CD4-positive, alpha-beta T cell (primary cell): ENCODE measurements at regions not wholly inside any gene's neighbourhood (a gene's known extent, or its start where the extent isn't known, plus 50 kb on each side); places are given as distances from the start of the nearest gene placed in this dataset.
A peak's percentile ranks its signal among the peaks of the same experiment; 100 is the strongest.

Experiments used
- ATAC-seq: fragments of 200-7000 bp; cut with Tn5 transposase; one replicate; pipeline ENCODE4 v1.10.0; 2022; ENCODE audit warnings: mild to moderate bottlenecking; ENCODE audit not compliant: poor library complexity
- CTCF ChIA-PET: fragments of 350-600 bp; sonication (Branson Sonifier 250); formaldehyde crosslinking; loops from one replicate; lab custom pipeline; 2021; ENCODE audit warnings: antibody characterized with exemption, inconsistent platforms; lab: Charles Lee
- POLR2A ChIA-PET: fragments of 350-600 bp; sonication (Branson Sonifier 250); formaldehyde crosslinking; loops from one replicate; lab custom pipeline; 2021; ENCODE audit warnings: antibody characterized with exemption, inconsistent platforms; lab: Charles Lee
- DNase-seq, 14 experiments: peaks; one replicate each; pipeline ENCODE4 v3.0.0-alpha.2; 2013 to 2020; ENCODE audit warnings: mixed read lengths in 2 of 14
- H3K27ac ChIP-seq, 2 donors: one replicate each; pipeline versions ENCODE4 v1.5.1 to v1.7.0; 2013; ENCODE audit warnings: low read length in 2 of 2, low read depth in 1 of 2, mild to moderate bottlenecking in 1 of 2
- H3K27me3 ChIP-seq, 2 experiments: 1 replicate in 1 of 2; 2 replicates in 1 of 2; pipeline versions ENCODE4 v1.6.1 to v1.7.0; 2013; ENCODE audit warnings: low read length in 2 of 2, control low read depth in 1 of 2, mild to moderate bottlenecking in 1 of 2, moderate library complexity in 1 of 2; ENCODE audit not compliant: insufficient read depth in 2 of 2, control insufficient read depth in 1 of 2
- H3K36me3 ChIP-seq: one replicate; pipeline ENCODE4 v1.6.1; 2013; ENCODE audit warnings: low read length, control low read depth; ENCODE audit not compliant: insufficient read depth
- H3K4me1 ChIP-seq: one replicate; pipeline ENCODE4 v1.6.1; 2013; ENCODE audit warnings: low read length, control low read depth; ENCODE audit not compliant: insufficient read depth
- H3K4me3 ChIP-seq: one replicate; pipeline ENCODE4 v1.5.1; 2013; ENCODE audit warnings: mild to moderate bottlenecking, low read length, moderate library complexity
- H3K9me3 ChIP-seq, 2 experiments: 1 replicate in 1 of 2; 2 replicates in 1 of 2; pipeline versions ENCODE4 v1.6.1 to v1.7.0; 2013; ENCODE audit warnings: low read length in 2 of 2, mild to moderate bottlenecking in 2 of 2, control low read depth in 1 of 2, moderate library complexity in 1 of 2; ENCODE audit not compliant: control insufficient read depth in 1 of 2, insufficient read depth in 1 of 2
- H3K27ac Mint-ChIP-seq: one replicate; pipeline ENCODE4 v1.8.0; 2020; ENCODE audit warnings: mixed read lengths
- H3K27me3 Mint-ChIP-seq: one replicate; pipeline ENCODE4 v1.8.0; 2021; ENCODE audit warnings: mixed read lengths
- H3K36me3 Mint-ChIP-seq: one replicate; pipeline ENCODE4 v1.8.0; 2021; ENCODE audit warnings: low read depth, mixed read lengths
- H3K4me1 Mint-ChIP-seq: one replicate; pipeline ENCODE4 v1.8.0; 2021; ENCODE audit warnings: low read depth, mixed read lengths
- H3K4me3 Mint-ChIP-seq: one replicate; pipeline ENCODE4 v1.8.0; 2020; ENCODE audit warnings: mild to moderate bottlenecking, mixed read lengths
- H3K9me3 Mint-ChIP-seq: one replicate; pipeline ENCODE4 v1.8.0; 2020; ENCODE audit warnings: mixed read lengths
- intact Hi-C, 2 experiments: fragments of 100-400 bp; cut with DNase I in 1 of 2; cut with micrococcal nuclease in 1 of 2; formaldehyde crosslinking; loops; one replicate each; pipeline versions ENCODE4 v1.15.1 to v1.9.0; 2023 to 2025; cut with DNase I, micrococcal nuclease
- TF ChIP-seq, protein P1 (sequence below): fragments of 200-600 bp; IDR thresholded peaks from one replicate; pipeline ENCODE4 v1.8.0; 2022; ENCODE audit warnings: antibody characterized with exemption, mild to moderate bottlenecking

DNA sequence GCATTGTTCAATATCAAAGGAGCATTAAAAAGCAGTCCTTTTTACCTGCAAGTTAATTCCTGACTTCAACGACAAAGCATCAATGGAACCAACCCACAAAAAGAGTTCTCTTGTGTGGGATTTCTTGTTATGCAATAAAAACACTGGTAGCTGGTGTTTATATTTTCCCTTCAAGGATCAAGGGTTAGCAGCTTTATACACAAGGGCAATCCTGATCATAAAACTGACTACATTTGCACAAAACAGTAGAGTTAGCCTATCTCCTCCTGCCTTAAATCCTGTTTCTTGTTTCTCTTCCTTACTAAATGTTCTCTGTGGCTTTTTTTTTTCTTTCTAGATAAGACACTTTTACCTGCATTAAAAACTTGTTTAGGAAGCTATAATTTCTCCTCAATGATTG lies 306.4 kb downstream of the SLCO4C1 start:
- no peaks in the 10 kb centered on the region for H3K27me3 Mint-ChIP-seq
- ATAC-seq (no peak), DNase-seq (no peak)
- H3K4me1 Mint-ChIP-seq = no peaks in the 10 kb centered on the region
- H3K27ac Mint-ChIP-seq = no peak overlapping the region
- no peak overlapping the region for H3K4me3 Mint-ChIP-seq
- no peaks in the 10 kb centered on the region for H3K27me3 ChIP-seq
- ChIA-PET POLR2A (no interaction called here), CTCF (interaction anchor here (0.7 kb wide), 1 partner anchor 13 kb away, joined by 3 read pairs; no protein-coding TSS in a partner anchor)
- intact Hi-C loops = no loop called here
- H3K36me3 ChIP-seq = no peaks in the 10 kb centered on the region
- H3K9me3 Mint-ChIP-seq = no peaks in the 10 kb centered on the region
- no peak overlapping the region for H3K27ac ChIP-seq
- H3K4me3 ChIP-seq = no peak overlapping the region
- no peaks in the 10 kb centered on the region for H3K4me1 ChIP-seq
- H3K9me3 ChIP-seq = peaks cover 0 to 5% of the 10 kb centered on the region in 2 experiments
- H3K36me3 Mint-ChIP-seq = no peaks in the 10 kb centered on the region
- TF ChIP-seq, protein P1, sequence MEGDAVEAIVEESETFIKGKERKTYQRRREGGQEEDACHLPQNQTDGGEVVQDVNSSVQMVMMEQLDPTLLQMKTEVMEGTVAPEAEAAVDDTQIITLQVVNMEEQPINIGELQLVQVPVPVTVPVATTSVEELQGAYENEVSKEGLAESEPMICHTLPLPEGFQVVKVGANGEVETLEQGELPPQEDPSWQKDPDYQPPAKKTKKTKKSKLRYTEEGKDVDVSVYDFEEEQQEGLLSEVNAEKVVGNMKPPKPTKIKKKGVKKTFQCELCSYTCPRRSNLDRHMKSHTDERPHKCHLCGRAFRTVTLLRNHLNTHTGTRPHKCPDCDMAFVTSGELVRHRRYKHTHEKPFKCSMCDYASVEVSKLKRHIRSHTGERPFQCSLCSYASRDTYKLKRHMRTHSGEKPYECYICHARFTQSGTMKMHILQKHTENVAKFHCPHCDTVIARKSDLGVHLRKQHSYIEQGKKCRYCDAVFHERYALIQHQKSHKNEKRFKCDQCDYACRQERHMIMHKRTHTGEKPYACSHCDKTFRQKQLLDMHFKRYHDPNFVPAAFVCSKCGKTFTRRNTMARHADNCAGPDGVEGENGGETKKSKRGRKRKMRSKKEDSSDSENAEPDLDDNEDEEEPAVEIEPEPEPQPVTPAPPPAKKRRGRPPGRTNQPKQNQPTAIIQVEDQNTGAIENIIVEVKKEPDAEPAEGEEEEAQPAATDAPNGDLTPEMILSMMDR = no peak

DNA sequence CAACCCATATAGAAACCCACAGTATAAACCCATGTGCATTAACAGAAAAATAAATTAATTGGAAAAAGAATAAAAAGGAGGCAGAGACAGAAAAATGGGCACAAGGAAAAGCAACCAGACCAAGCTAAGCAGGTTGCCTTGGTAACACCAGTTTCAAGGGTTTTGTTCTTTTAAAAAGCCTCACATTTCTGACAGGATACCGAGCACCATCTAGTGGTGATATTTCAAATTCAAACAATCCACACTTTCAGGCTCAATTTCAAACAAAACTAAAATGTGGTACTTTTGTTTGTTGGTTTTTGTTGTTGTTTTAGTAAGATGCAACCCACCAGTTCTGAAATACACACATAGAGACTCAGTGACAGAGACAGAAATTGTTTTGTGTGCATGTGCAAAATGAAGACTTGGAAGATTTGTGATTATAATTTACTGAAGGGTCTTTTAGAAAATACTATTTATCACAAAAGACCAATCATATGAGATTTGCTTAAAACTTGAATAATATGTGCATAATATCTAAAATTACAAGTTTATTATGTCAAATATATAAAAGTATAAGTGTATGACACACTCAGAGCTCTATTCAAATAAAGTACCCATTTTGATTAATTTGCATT lies 318.2 kb downstream of the SLCO4C1 start:
- Histone ChIP-seq H3K27me3 (no peaks in the 10 kb centered on the region), H3K36me3 (no peaks in the 10 kb centered on the region), H3K9me3 (no peaks in the 10 kb centered on the region), H3K4me1 (no peaks in the 10 kb centered on the region), H3K4me3 (no peak overlapping the region), H3K27ac (no peak overlapping the region)
- CTCF ChIA-PET = no interaction called here
- Mint-ChIP-seq H3K27me3 (no peaks in the 10 kb centered on the region), H3K9me3 (no peaks in the 10 kb centered on the region), H3K27ac (no peak overlapping the region), H3K36me3 (no peaks in the 10 kb centered on the region), H3K4me3 (no peak overlapping the region), H3K4me1 (no peaks in the 10 kb centered on the region)
- TF ChIP-seq, protein P1 = peak; percentile 42
- no peak for ATAC-seq
- intact Hi-C loops = loop anchor here in 1 of 2 experiments (5.0 kb wide), 1 partner anchor 1501 kb away; no protein-coding TSS in a partner anchor
- POLR2A ChIA-PET = no interaction called here
- peak in 3 of 14 experiments; percentile 13 to 21 (median 14) for DNase-seq

DNA sequence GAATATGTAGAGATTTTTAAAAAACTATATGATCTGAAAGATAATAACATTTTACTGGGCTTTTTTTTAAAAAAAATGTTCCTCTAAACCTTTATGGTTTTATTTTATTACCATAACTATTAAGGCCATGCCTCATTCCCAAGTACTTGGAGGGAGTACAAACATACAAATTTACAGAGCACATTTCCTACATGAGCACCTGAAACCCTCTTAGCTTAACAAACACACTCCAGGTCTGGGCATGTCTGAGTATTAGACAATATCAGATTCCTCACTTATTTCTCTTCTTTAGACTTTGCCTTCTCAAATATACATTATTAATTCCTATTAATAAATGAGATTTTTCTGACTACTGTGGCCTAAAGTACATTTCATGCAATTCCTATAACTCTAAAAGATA lies 319.2 kb downstream of the SLCO4C1 start:
- DNase-seq (no peak), ATAC-seq (no peak)
- Mint-ChIP-seq H3K4me3 (no peak overlapping the region), H3K4me1 (no peaks in the 10 kb centered on the region), H3K9me3 (no peaks in the 10 kb centered on the region), H3K27ac (no peak overlapping the region), H3K36me3 (no peaks in the 10 kb centered on the region), H3K27me3 (no peaks in the 10 kb centered on the region)
- ChIA-PET CTCF (no interaction called here), POLR2A (no interaction called here)
- intact Hi-C loops = loop anchor here in 1 of 2 experiments (5.0 kb wide), 1 partner anchor 1500 kb away; no protein-coding TSS in a partner anchor
- Histone ChIP-seq H3K9me3 (no peaks in the 10 kb centered on the region), H3K4me3 (no peak overlapping the region), H3K4me1 (no peaks in the 10 kb centered on the region), H3K27ac (no peak overlapping the region), H3K36me3 (no peaks in the 10 kb centered on the region), H3K27me3 (no peaks in the 10 kb centered on the region)
- TF ChIP-seq, protein P1 = no peak
